ENCODE measurements at regions not wholly inside any gene's neighbourhood (a gene's known extent, or its start where the extent isn't known, plus 50 kb on each side); places are given as distances from the start of the nearest gene placed in this dataset.

GRCh38 chr15:89026167-89026566, 62.1 kb upstream of the ABHD2 start:
- TF ChIP-seq CTCF (IDR thresholded peaks at IDR 0.05 in 2 of 3, conservative IDR thresholded peaks at IDR 0.05 in 1 of 3; ENCODE audit: insufficient read depth in 2 of 3, low read depth in 1 of 3, low read length in 3 of 3) (no peak), ZNF609 (CRISPR knock-in tag; IDR thresholded peaks at IDR 0.05; ENCODE audit: borderline replicate concordance) (no peak), KDM4B (IDR thresholded peaks at IDR 0.05; ENCODE audit: borderline replicate concordance in 2 of 2, low read depth in 1 of 2) (no peak), ZNF143 (CRISPR knock-in tag; IDR thresholded peaks at IDR 0.05) (no peak), ZBTB33 (CRISPR knock-in tag; IDR thresholded peaks at IDR 0.05) (no peak), ZNF121 (CRISPR knock-in tag; conservative IDR thresholded peaks at IDR 0.05) (no peak), HES1 (IDR thresholded peaks at IDR 0.05; ENCODE audit: low read depth) (no peak), NBN (IDR thresholded peaks at IDR 0.05; ENCODE audit: low read depth) (no peak)

Measured in K562 (cell line).